ENCODE measurements at regions not wholly inside any gene's neighbourhood (a gene's known extent, or its start where the extent isn't known, plus 50 kb on each side); places are given as distances from the start of the nearest gene placed in this dataset.

GRCh38 chr6:147095316-147095715 is 108.9 kb upstream of the STXBP5 start:
- Mint-ChIP-seq H3K4me3 (no peak overlapping the region), H3K9me3 (peaks cover 3% of the 10 kb centered on the region), H3K27me3 (ENCODE audit: low read depth, poor library complexity) (peaks cover 14% of the 10 kb centered on the region), H3K27ac (no peak overlapping the region), H3K36me3 (ENCODE audit: low read depth) (no peaks in the 10 kb centered on the region), H3K4me1 (no peaks in the 10 kb centered on the region)
- TF ChIP-seq, protein P1, sequence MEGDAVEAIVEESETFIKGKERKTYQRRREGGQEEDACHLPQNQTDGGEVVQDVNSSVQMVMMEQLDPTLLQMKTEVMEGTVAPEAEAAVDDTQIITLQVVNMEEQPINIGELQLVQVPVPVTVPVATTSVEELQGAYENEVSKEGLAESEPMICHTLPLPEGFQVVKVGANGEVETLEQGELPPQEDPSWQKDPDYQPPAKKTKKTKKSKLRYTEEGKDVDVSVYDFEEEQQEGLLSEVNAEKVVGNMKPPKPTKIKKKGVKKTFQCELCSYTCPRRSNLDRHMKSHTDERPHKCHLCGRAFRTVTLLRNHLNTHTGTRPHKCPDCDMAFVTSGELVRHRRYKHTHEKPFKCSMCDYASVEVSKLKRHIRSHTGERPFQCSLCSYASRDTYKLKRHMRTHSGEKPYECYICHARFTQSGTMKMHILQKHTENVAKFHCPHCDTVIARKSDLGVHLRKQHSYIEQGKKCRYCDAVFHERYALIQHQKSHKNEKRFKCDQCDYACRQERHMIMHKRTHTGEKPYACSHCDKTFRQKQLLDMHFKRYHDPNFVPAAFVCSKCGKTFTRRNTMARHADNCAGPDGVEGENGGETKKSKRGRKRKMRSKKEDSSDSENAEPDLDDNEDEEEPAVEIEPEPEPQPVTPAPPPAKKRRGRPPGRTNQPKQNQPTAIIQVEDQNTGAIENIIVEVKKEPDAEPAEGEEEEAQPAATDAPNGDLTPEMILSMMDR (IDR thresholded peaks at IDR 0.05), result no peak
- no peak for DNase-seq

- TF ChIP-seq, protein P1 (IDR thresholded peaks at IDR 0.05), result no peak
- H3K36me3 Mint-ChIP-seq (ENCODE audit: low read depth), result no peaks in the 10 kb centered on the region
- H3K27me3 Mint-ChIP-seq (ENCODE audit: low read depth, poor library complexity), result peaks cover 18% of the 10 kb centered on the region
- no peaks in the 10 kb centered on the region for H3K9me3 Mint-ChIP-seq
- H3K4me3 Mint-ChIP-seq, result no peak overlapping the region
- DNase-seq, result no peak
- no peaks in the 10 kb centered on the region for H3K4me1 Mint-ChIP-seq
- H3K27ac Mint-ChIP-seq, result no peak overlapping the region
Observed at GRCh38 chr6:147099974-147100373, 104.2 kb upstream of the STXBP5 start.

GRCh38 chr6:147103007-147103406 is 101.2 kb upstream of the STXBP5 start:
- Mint-ChIP-seq H3K9me3 (no peaks in the 10 kb centered on the region), H3K4me3 (no peak overlapping the region), H3K27ac (no peak overlapping the region), H3K4me1 (no peaks in the 10 kb centered on the region), H3K27me3 (ENCODE audit: low read depth, poor library complexity) (peaks cover 14% of the 10 kb centered on the region), H3K36me3 (ENCODE audit: low read depth) (no peaks in the 10 kb centered on the region)
- no peak for DNase-seq
- TF ChIP-seq, protein P1 (IDR thresholded peaks at IDR 0.05), result no peak

GRCh38 chr6:147103694-147104093 is 100.5 kb upstream of the STXBP5 start:
- H3K27me3 Mint-ChIP-seq (ENCODE audit: low read depth, poor library complexity), result peaks cover 14% of the 10 kb centered on the region
- DNase-seq, result no peak
- no peak overlapping the region for H3K27ac Mint-ChIP-seq
- H3K4me1 Mint-ChIP-seq, result no peaks in the 10 kb centered on the region
- TF ChIP-seq, protein P1 (IDR thresholded peaks at IDR 0.05), result no peak
- H3K4me3 Mint-ChIP-seq, result no peak overlapping the region
- H3K9me3 Mint-ChIP-seq, result no peaks in the 10 kb centered on the region
- H3K36me3 Mint-ChIP-seq (ENCODE audit: low read depth), result no peaks in the 10 kb centered on the region

DNA sequence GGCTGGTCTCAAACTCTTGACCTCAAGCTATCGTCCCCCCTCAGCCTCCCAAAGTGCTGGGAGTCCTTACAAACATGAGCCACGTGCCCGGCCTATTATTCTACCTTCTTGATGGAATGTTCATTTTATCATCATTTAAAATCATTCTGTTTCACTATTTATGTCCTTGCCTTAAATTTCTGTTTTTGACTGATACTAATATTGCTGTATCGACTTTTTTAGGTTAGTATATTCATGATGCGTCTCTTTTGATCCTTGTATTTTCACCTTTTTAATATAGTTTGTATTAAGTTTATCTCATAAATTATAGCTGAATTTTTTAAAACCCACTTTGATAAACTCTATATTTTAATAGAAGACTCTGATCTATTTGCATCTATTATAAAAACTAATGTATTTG is 98.4 kb upstream of the STXBP5 start:
- TF ChIP-seq, protein P1 (IDR thresholded peaks at IDR 0.05), result no peak
- no peaks in the 10 kb centered on the region for H3K36me3 Mint-ChIP-seq (ENCODE audit: low read depth)
- no peak overlapping the region for H3K4me3 Mint-ChIP-seq
- no peak overlapping the region for H3K27ac Mint-ChIP-seq
- peaks cover 15% of the 10 kb centered on the region for H3K27me3 Mint-ChIP-seq (ENCODE audit: low read depth, poor library complexity)
- no peaks in the 10 kb centered on the region for H3K4me1 Mint-ChIP-seq
- DNase-seq, result no peak
- no peaks in the 10 kb centered on the region for H3K9me3 Mint-ChIP-seq

GRCh38 chr6:147106759-147107401 is 97.3 kb upstream of the STXBP5 start:
- H3K4me1 Mint-ChIP-seq, result no peaks in the 10 kb centered on the region
- no peak overlapping the region for H3K27ac Mint-ChIP-seq
- no peak for DNase-seq

More at GRCh38 chr6:147106759-147107401, 97.3 kb upstream of the STXBP5 start:
- no peak overlapping the region for H3K4me3 Mint-ChIP-seq
- no peaks in the 10 kb centered on the region for H3K36me3 Mint-ChIP-seq (ENCODE audit: low read depth)
- H3K27me3 Mint-ChIP-seq (ENCODE audit: low read depth, poor library complexity), result peaks cover 9% of the 10 kb centered on the region
- TF ChIP-seq, protein P1 (IDR thresholded peaks at IDR 0.05), result no peak
- H3K9me3 Mint-ChIP-seq, result no peaks in the 10 kb centered on the region

All from nephron progenitor cell (in vitro differentiated cells).